CD4-positive, alpha-beta T cell treated with Interferon alpha-2 for 1 hour (primary cell): ENCODE measurements at regions not wholly inside any gene's neighbourhood (a gene's known extent, or its start where the extent isn't known, plus 50 kb on each side); places are given as distances from the start of the nearest gene placed in this dataset.
"Not testable (repeated sequence)": the region's sequence is repeated elsewhere in the genome, so short reads cannot be mapped to it uniquely, and the experiment has no call there.

Source experiments
- DNase-seq, 2 donors: peaks; one replicate each; pipeline ENCODE4 v3.0.0-alpha.2; 2020 to 2022

DNA sequence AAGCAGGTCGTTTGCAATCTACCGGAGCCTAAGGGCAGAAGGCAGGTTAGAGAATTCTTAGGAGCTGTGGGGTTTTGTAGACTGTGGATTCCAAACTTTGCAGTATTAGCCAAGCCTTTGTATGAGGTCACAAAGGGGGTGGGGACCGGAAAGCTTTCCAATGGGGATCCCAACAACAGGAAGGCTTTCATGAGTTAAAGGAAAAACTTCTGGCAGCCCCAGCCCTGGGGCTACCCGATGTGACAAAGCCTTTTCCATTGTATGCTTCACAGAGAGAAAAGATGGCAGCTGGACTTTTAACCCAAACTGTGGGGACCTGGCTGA lies 199.2 kb upstream of the PZP start:
- not testable (repeated sequence) for DNase-seq

DNA sequence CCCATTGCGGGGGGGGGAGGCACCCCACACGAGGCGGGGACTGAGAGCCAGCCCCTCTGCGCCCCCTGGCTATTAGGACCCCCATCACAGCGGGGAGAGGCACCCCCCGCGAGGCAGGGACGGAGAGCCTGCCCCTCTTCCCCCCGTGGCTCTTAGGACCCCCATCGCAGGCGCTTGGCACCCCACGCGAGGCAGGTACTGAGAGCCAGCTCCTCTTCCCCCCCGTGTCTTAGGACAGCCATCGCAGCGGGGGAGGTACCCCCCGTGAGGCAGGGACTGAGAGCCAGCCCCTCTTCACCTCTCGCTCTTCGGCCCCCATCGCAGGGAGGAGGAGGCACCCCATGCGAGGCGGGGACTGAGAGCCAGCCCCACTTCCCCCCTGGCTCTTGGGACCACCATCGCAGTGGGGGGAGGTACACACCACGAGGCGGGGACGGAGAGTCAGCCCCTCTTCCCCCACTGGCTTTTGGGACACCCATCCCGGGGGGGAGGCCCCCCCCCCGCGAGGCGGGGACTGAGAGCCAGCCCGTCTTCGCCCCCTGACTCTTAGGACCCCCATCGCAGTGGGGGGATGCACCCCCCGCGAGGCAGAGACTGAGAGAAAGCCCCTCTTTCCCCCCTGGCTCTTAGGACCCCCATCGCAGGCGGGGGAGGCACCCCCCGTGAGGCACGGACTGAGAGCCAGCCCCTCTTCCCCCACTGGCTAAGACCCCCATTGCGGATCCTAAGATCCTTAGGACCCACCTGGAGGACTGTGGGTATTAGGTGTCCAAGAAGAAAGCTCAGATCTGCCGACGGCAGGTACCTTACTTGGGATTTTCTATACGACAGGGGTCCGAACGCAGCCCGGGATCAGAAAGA lies 198.6 kb upstream of the PZP start:
- DNase-seq = no peak

DNA sequence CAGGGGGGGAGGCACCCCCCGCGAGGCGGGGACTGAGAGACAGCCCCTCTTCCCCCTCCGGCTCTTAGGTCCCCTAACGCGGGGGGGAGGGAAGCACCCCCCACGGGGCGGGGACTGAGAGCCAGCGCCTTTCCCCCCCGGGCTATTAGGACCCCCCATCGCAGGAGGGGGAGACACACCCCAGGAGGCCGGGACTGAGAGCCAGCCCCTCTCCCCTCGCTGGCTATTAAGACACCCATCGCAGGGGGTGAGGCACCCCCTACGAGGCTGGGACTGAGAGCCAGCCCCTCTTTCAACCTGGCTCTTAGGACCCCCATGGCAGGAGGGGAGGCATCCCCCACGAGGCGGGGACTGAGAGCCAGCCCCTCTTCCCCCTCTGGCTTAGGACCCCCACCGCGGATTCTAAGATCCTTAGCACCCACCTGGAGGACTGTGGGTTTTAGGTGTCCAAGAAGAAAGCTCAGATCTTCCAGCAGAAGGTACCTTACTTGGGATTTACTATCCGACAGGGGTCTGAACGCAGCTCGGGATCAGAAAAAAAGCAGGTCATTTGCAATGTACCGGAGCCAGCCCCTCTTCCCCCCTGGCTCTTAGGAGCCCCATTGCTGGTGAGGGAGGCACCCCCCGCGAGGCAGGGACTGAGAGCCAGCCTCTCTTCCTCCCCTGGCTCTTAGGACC lies 197.8 kb upstream of the PZP start:
- no peak for DNase-seq

DNA sequence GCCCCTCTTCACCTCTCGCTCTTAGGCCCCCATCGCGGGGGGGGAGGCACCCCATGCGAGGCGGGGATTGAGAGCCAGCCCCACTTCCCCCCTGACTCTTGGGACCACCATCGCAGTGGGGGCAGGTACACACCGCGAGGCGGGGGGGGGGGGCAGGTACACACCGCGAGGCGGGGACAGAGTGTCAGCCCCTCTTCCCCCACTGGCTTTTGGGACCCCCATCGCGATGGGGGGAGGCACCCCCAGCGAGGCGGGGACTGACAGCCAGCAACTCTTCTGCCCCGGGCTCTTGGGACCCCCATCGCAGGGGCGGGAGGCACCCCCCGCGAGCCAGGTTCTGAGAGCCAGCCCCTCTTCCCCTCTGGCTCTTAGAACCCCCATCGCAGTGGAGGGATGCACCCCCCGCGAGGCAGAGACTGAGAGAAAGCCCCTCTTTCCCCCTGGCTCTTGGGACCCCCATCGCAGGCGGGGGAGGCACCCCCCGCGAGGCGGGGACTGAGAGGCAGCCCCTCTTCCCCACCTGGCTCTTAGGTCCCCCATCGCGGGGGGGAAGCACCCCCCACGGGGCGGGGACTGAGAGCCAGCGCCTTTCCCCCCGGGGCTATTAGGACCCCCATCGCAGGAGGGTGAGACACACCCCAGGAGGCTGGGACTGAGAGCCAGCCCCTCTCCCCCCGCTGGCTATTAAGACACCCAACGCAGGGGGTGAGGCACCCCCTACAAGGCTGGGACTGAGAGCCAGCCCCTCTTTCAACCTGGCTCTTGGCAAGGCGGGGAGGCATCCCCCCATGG lies 196.5 kb upstream of the PZP start:
- DNase-seq = no peak

DNA sequence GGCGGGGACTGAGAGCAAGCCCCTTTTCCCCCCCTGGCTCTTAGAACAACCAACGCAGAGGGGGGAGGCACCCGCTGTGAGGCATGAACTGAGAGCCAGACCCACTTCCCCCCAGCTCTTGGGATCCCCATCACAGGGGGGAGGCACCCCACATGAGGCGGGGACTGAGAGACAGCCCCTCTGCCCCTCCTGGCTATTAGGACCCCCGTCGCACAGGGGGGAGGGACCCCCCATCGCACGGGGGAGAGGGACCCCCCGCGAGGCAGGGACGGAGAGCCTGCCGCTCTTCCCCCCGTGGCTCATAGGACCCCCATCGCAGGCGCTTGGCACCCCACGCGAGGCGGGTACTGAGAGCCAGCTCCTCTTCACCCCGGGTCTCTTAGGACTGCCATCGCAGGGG lies 195.8 kb upstream of the PZP start:
- no peak for DNase-seq

DNA sequence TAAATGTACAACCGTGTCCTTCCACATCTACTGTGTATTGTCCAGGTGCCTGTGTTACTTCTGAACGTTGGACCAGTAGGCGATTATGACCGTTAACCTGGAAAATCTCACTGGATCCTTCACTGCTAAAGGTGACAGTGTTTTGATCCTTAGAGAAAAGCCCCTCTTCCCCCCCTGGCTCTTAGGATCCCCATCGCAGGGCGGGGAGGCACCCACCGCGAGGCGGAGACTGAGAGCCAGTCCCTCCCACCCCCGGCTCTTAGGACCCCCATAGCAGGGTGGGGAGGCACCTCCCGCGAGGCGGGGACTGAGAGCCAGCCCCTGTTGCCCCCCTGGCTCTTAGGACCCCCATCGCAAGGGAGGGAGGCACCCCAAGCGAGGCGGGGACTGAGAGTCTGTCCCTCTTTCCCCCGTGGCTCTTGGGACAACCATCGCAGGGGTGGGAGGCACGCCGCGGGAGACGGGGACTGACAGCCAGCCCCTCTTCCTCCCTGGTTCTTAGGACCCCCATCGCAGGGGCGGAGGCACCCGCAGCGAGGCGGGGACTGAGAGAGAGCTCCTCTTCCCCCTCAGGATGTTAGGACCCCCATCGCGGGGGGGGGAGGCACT lies 194.3 kb upstream of the PZP start:
- not testable (repeated sequence) for DNase-seq

DNA sequence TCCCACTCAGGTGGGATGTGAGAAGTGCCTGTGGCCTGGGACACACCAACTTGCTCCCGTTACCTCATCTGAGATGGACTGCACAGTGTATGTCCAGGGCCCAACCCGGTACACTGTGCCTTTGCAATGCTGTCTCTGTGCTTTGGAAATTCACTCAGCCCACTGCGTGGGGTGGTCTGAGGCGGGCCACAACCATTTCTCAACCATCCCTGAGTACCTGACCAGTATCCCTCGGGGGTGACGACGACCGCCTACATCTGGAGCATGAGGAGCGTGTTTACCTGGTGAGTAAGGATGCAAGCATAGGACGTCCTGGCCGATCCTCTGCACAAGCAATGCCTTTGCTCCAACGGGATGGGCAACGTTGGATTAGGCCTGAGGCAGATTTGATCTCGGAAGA lies 188.2 kb upstream of the PZP start:
- DNase-seq = not testable (repeated sequence)

DNA sequence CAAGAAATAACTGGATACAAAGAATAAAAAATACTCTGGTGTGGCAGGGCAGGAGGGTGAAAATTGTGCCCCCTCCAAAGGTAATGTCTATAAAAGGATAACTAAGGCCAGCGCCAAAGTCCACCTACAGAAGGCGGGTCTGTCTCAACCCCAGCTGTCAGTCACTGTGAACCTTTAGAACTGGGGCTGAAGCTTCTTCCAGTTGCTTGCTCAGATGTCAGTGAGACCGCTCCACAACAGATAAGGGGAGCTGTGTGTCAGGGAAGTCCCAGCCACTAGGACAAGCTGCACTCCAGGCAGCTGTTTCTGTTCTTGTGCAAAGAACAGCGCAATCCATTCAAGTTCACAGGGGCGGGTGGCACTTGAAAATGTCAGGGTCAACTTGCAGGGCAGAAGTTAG lies 187.0 kb upstream of the PZP start:
- DNase-seq = not testable (repeated sequence)

DNA sequence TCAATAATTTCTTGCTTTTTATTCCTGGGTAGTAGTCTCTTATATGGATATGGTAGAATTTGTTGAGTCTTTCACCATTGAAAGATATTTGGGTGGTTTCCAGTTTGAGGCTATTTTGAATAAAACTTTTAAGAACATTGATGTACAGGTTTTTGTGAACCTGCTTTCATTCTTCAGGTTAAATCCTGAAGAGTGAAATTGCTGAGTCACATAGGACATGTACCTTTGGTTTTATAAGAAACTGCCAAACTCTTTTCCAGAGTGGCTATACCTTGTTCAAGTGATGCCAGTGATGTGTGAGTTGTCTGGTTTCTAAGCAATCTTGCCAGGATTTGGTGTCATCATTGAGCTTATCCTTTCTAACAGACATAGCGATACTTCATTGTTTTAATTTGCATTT lies 184.6 kb upstream of the PZP start:
- DNase-seq = no peak

DNA sequence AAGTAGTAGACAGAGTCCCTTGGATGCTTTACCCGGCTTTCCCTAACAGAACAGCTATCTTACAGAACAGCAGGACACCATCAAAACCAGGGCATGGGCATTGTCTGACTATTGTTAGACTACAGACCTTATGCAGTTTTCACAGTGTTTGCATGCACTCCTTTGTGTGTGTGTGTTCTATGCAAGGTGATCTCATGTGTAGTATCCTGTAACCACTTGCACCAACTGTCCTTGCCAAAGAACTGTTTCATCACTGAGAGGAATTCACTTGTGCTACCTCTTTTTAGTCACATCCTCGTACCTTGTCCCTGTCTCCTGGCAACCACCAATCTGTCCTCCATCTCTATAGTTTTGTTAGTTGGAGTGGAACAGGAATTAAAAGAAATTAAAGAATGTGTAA lies 183.6 kb upstream of the PZP start:
- no peak for DNase-seq

DNA sequence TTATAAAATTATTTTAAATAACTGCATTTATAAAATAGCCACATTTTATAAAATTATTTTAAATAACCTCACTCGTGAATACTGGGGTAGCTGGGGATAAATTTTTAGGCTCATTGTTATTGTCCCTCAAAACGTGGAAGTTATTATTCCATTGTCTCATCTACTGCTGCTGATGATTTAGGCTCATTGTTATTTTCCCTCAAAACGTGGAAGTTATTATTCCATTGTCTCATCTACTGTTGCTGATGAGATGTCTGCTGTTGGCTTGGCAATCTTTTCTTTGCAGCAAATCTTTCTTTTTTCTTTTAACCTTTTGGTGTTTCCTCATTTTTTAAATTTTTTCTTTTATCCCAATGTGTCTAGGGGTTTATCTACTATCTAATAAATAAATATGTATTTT lies 182.6 kb upstream of the PZP start:
- DNase-seq = no peak

DNA sequence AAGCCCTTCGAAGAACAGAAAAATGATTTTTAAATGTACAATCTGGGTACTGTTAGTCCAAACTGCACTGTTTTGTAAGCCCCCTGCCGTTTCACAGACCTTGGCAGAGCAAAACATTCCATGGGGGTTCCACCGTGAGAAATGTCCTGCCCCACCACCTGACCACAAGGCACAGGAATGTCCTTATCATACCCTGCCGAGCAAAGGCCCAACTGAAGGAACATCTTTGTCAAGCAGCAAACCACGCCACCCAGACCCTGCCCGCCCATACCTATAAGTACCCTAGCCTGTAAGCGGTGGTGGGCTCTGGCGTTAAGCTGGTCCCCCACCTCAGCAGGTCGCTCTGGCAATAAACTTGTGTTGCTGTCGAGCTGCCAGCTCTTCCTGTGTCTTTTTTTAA lies 181.6 kb upstream of the PZP start:
- DNase-seq = no peak

DNA sequence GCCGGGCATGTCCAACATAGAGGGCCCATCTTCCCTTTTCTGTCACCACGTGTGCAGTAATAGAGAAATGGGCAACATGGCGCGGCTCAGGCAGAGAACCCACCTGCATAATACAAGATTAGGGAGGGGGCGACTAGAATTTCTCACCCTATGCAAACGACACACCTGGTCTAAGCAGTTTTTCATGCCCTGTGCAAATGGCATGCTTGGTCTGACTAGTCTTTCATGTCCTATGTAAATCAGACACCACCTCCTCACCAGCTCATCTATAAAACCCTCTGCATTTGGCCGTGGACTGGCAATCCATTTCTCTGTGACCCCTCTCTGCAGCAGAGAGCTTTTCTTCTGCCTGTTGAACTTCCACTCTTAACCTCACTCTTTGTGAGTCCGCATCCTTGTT lies 180.2 kb upstream of the PZP start:
- DNase-seq = no peak

DNA sequence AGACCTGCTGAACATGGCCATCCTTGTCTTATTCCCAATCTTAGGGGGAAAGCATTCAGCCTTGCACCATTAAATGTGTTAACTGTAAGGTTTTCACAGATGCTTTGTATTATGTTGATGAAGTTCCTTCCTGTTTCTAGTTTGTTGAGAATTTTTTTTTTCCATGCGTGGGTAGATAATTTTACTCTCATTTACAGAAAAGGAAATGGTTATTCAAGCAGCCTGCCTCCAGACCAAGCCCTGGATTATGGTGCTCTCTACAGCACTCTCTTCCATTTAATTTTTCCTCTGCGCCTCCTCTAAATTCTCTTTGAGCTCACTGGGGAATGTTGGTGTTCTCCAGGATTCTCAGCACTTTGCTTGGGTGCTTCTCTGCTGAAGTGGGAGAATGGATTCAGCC lies 179.3 kb upstream of the PZP start:
- DNase-seq = no peak

DNA sequence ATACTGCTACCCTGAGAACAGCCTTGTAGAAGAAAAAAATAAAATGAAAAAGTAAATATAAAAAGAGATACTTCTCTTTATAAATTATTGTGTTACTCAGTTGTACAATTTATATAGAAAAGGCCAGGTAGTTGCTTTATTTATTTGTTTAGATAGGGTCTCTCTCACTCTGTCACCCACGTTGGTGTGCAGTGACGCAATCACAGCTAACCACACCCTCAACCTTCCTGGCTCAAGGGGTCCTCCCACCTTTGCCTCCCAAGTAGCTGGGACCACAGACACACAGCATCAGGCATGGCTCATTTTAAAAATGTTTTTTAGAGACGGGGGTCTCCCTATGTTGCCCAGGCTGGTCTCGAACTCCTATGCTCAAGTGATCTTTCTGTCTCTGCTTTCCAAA lies 175.4 kb upstream of the PZP start:
- no peak for DNase-seq

DNA sequence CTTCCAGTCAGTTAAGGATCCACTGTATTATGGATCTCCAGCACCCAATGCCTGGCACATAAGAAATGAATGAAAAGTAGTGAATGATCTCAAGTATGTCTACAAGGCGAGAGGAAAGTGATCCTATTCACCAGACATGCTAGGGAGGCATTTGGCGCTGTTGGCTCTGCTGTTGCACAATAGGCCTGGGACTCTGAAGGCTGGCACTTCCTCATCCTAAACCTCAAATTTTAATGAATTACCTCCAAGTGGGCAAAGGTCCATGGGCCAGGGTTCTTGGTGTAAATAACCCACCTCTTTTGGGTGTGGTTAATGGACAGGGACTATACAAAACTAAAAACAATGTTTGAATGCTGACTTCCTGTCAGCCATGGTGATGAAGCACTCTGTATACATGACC lies 173.4 kb upstream of the PZP start:
- no peak for DNase-seq

DNA sequence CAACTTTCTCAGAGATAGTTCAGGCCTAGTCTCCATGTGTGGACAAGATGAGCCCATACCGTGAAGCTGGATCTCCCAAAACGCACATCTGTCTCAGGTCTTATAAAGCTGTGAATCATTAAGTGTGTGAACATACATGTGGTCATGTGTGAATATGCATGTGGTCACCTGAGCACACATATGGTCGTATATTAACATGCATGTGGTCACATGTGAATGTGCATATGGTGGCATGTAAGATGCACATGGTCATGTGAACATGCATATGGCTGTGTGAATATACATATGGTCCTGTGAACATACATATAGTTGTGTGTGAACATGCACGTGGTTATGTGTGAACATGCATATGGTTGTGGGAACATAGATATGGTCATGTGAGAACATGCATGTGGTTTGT lies 172.5 kb upstream of the PZP start:
- DNase-seq = no peak

DNA sequence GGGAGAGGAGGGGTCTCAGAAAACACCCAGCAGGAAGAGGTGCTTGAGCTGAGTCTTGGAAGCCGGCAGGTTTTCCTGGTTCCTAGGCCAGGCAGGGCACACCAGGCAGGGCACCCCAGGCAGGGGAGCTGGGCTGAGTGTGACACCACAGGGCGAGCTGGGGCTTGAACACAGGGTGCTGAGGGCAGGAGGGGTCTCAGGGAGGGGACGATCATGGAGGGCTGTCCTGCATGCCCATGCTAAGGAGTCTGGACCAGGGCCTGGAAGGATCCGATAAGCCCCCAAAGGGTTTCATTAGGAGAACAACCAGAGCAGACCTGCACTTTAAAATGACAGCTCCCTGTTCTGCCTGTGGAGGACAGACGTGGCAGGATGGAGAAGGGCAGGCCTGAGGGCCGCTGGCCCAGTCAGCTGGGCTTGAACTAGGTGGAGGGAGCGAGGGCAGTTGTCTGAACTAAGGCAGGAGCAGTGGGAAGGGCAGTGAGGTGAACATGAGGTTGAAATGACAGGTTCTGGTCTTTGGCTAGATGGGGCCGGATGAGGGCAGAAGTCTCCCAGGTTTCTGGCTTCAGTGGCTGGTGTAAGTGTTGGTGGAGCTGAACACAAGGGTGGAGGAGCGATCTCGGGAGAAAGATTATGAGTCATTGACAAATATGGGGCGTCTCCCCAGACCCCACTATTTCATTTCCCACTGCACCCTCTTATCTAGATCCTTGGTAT lies 171.0 kb upstream of the PZP start:
- no peak for DNase-seq

DNA sequence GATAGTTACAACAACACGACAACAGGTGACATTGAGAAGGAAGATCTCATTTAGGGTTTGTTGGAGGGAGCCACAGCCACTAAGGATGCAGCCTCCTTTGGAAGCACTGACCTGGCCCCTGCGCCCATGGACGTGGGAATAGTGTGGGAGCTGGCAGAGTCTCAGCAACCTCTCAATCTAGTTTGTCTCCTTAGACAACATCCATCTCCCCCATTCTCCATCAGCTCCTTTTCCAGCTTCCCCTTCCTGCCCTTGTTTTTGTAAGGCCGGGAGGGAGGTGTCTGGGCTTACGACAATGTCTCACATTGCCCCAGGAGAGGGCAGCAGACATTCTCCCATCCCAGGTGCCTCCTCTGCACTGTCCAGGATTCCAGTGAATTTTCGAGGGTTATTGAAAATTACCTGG lies 170.2 kb upstream of the PZP start:
- DNase-seq = no peak

DNA sequence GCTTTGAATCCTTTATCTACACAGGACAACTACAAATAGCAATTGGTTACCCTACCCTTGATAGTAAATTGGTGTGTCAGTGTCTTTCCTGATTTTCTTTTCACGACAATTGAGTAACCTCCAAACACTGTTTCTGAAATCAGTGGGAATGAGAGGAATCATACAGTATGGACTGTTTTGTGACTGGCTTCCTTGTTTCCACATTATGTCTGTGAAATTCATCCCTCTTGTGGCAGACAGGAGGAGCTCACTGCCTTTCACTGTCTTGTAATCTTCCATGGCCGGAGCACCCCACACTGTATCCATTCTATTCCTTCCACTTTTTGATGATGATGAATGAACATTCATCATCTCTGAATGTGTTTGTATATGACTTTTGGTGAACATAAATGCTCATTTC lies 164.0 kb upstream of the PZP start:
- DNase-seq = no peak

DNA sequence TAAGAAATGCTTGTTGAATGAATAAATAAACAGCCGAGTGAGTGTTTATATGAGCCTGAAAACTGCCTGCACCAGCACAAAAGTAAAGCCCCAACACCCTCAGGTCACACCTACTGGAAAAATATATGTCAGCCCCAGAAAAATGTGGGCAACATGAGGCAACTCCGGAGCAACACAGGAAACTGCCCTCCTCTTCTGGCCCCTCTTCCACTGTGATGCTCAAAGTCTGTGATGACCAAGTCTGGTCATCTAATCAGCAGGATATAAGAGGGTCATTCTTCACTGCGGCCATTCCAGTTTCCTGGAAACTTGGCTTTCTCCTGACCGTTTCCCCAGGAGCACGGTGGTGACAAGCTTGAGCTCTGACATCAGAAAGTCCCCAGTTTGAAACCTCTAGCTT lies 159.6 kb upstream of the PZP start:
- DNase-seq = no peak

DNA sequence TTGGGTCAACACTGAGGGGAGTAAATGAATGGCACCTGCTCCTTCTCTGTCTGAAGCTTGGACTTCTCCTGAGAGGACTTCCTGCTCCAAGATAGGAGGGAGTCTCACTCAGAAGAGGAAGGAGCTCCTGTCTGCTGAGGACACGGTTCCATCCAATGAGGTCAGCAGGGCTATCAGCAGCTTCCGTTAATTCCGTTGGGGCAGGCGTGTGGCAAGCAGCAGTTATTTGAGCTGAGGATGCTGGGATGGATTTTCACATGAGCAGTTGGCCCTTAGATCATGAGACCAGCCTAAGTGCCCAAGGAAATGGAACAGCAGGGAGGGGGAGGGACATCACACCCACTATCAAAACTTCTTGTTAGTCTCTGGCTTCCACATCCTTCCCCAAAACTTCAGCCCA lies 159.0 kb upstream of the PZP start:
- DNase-seq = no peak

DNA sequence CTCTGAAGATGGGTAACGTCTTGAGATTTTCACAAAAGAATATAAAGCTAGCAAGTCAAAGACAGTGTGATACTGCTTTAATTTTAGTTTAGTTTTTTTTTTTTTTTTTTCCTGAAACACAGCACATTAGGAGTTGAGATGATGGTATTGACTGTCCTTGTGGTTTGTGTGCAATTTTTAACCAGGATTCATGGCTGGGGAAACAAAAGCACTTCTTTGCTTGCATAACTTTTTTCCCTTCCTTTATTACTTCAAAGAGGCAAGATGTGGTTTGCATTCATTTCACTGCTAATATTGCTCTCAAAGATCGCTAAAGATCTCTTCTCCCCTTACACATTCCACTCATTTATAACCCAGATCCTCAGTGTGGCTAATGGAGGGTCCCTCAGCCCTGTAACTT lies 157.1 kb upstream of the PZP start:
- no peak for DNase-seq
